Esophagus muscularis mucosa (tissue), 4 donors: ENCODE measurements at regions not wholly inside any gene's neighbourhood (a gene's known extent, or its start where the extent isn't known, plus 50 kb on each side); places are given as distances from the start of the nearest gene placed in this dataset.

Experiments
- DNase-seq: peaks from one replicate; pipeline ENCODE4 v3.0.0-alpha.2; 2017; ENCODE audit errors: extremely low spot score
- H3K27ac ChIP-seq, 4 donors: fragments of 200-600 bp; sonication (generic); replicated peaks in 1 of 4; 1 replicate in 3 of 4; 2 replicates in 1 of 4; pipeline ENCODE4 v1.5.1; 2016 to 2019; ENCODE audit warnings: mild to moderate bottlenecking in 1 of 4
- H3K27me3 ChIP-seq, 4 donors: fragments of 200-600 bp; sonication (generic); one replicate each; pipeline versions ENCODE4 v1.5.1 to v1.6.0; 2016 to 2019
- H3K36me3 ChIP-seq, 4 donors: fragments of 200-600 bp; sonication (generic); one replicate each; pipeline ENCODE4 v1.5.1; 2016 to 2019
- H3K4me1 ChIP-seq, 4 donors: fragments of 200-600 bp; sonication (generic); one replicate each; pipeline ENCODE4 v1.5.1; 2016 to 2019
- H3K4me3 ChIP-seq, 4 donors: fragments of 200-600 bp; sonication (generic); 1 replicate in 2 of 4; 2 replicates in 2 of 4; pipeline ENCODE4 v1.5.1; 2016 to 2019; ENCODE audit warnings: mild to moderate bottlenecking in 4 of 4, moderate library complexity in 1 of 4
- H3K9me3 ChIP-seq, 4 donors: fragments of 200-600 bp; sonication (generic); 1 replicate in 3 of 4; 2 replicates in 1 of 4; pipeline ENCODE4 v1.5.1; 2016 to 2019
- EP300 ChIP-seq: sonication (generic); formaldehyde crosslinking; IDR thresholded peaks from one replicate; pipeline ENCODE4 v1.6.1; 2017; ENCODE audit warnings: antibody characterized with exemption
- POLR2A ChIP-seq: fragments of 450-650 bp; IDR thresholded peaks from one replicate; pipeline ENCODE4 v1.6.1; 2017; ENCODE audit warnings: antibody characterized with exemption, moderate library complexity, mild to moderate bottlenecking, low read depth
- POLR2AphosphoS5 ChIP-seq, 2 donors: sonication (generic); formaldehyde crosslinking; IDR thresholded peaks; one replicate each; pipeline ENCODE4 v1.6.1; 2017; ENCODE audit warnings: antibody characterized with exemption in 2 of 2
- WGBS: methylation state at CpG from one replicate; pipeline ENCODE4 v1.1.5; 2018; 5-methylcytosine and 5-hydroxymethylcytosine counted together
- intact Hi-C: fragments of 100-400 bp; cut with DNase I; formaldehyde crosslinking; loops from one replicate; pipeline ENCODE4 v1.15.1; 2023
- TF ChIP-seq, protein P1 (sequence below), 3 experiments: fragments of 200-600 bp in 2 of 3; fragments of 450-650 bp in 1 of 3; sonication (generic) in 2 of 3; IDR thresholded peaks; one replicate each; pipeline ENCODE4 v1.5.1; 2017 to 2019; ENCODE audit warnings: antibody characterized with exemption in 3 of 3, mild to moderate bottlenecking in 2 of 3, moderate library complexity in 1 of 3

DNA sequence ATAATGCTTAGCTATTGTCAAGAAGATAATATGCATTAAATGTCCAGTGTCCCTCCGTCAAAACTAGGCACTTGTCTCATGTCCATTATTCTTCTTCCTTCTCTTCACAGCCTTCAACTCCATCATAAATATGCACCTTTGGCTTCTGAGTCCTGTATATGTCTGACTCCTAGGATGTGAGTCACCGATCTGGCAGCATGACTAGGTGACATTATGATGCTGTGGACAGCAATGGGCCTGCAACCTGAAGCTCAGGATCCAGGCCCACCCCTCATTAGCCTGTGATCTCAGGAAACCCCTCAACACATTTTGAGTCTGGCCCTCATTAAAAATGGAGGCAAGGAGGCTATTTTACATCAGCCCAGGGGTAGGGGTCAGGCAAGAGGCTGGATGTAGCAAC is 362.5 kb upstream of the ZMIZ1 start:
- H3K27me3 ChIP-seq, result no peaks in the 10 kb centered on the region
- no peak for DNase-seq
- intact Hi-C loops, result no loop called here

DNA sequence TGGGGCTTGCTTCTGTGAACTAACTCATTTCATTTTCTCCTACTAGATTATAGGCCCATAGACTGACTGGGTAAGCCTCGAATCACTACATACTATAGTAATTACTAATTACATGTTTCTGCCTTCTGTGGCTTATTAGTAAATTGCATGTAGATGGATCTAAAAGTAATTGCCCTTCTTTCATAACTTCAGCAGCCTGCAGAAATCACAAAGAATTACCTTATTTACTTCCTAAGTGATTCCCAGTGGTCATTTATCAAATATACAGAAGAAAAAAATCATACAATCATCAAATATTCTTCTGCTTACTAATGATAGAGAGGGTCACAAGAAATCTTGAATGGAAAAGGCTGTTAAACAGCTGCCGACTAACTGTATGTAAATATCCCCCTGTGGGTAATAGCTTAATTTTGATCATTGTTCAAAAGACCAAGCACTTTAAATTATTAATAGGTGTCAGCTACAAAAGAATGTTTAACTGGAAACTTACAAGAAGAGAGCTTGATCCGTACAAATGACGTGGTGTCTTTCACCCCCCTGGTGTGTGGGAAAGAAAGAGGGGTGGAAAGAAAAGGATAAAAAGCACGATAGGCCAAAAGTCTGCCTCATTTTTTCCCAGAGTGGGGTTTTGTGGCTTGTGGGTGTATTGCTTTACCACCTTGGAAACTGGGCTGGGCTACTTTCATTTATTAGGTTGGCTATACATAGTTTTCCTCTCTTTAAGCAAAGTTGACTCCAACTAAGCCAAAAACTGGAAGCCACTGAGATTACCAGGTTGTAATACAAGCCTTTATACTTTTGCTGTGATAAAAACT is 361.8 kb upstream of the ZMIZ1 start:
- 63% methylated on average over 5 of the region's 5 CpGs for WGBS
- H3K36me3 ChIP-seq, result no peaks in the 10 kb centered on the region
- intact Hi-C loops, result no loop called here
- no peak overlapping the region for H3K27ac ChIP-seq
- TF ChIP-seq POLR2AphosphoS5 (IDR thresholded peaks at IDR 0.05), result no peak
- no peak for TF ChIP-seq POLR2A
- no peak for TF ChIP-seq EP300
- TF ChIP-seq, protein P1, sequence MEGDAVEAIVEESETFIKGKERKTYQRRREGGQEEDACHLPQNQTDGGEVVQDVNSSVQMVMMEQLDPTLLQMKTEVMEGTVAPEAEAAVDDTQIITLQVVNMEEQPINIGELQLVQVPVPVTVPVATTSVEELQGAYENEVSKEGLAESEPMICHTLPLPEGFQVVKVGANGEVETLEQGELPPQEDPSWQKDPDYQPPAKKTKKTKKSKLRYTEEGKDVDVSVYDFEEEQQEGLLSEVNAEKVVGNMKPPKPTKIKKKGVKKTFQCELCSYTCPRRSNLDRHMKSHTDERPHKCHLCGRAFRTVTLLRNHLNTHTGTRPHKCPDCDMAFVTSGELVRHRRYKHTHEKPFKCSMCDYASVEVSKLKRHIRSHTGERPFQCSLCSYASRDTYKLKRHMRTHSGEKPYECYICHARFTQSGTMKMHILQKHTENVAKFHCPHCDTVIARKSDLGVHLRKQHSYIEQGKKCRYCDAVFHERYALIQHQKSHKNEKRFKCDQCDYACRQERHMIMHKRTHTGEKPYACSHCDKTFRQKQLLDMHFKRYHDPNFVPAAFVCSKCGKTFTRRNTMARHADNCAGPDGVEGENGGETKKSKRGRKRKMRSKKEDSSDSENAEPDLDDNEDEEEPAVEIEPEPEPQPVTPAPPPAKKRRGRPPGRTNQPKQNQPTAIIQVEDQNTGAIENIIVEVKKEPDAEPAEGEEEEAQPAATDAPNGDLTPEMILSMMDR (IDR thresholded peaks at IDR 0.05), result no peak
- H3K4me1 ChIP-seq, result peaks cover 0 to 14% (median 6%) of the 10 kb centered on the region in 4 donors
- no peaks in the 10 kb centered on the region for H3K9me3 ChIP-seq
- no peak for DNase-seq
- H3K4me3 ChIP-seq, result no peak overlapping the region
- H3K27me3 ChIP-seq, result no peaks in the 10 kb centered on the region

More for the DNA sequence above, 362.5 kb upstream of the ZMIZ1 start:
- Histone ChIP-seq H3K4me3 (no peak overlapping the region), H3K27ac (no peak overlapping the region), H3K9me3 (no peaks in the 10 kb centered on the region), H3K4me1 (peaks cover 0 to 14% (median 8%) of the 10 kb centered on the region in 4 donors), H3K36me3 (no peaks in the 10 kb centered on the region)
- no peak for TF ChIP-seq POLR2A
- 90% methylated on average over 2 of the region's 2 CpGs for WGBS

DNA sequence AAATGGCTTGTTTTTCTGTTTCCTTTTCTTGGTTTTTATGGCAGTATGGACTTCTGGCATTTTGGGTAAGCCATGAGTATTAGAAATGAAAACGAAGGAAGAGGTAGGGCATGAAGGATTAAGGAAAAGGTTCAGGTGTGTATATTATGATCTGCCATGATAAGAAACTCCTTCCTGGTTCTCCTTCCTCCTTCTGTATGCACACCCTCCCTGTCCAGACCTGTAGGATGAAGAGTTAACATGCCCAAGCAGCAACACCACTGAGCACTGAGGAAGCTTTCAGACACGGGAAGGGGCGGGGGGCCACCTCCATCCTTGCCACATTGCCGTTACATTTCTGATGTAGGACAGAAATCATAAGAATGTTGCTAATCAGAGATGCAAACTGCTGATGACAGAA is 361.0 kb upstream of the ZMIZ1 start:
- 78% methylated on average over 4 of the region's 4 CpGs for WGBS
- H3K4me3 ChIP-seq, result no peak overlapping the region
- H3K9me3 ChIP-seq, result no peaks in the 10 kb centered on the region
- no peaks in the 10 kb centered on the region for H3K27me3 ChIP-seq
- TF ChIP-seq EP300 (no peak), POLR2AphosphoS5 (IDR thresholded peaks at IDR 0.05) (no peak), POLR2A (no peak)
- TF ChIP-seq, protein P1 (IDR thresholded peaks at IDR 0.05), result no peak
- no peak overlapping the region for H3K27ac ChIP-seq
- no peak for DNase-seq
- no peaks in the 10 kb centered on the region for H3K36me3 ChIP-seq
- peaks cover 0 to 14% (median 6%) of the 10 kb centered on the region in 4 donors for H3K4me1 ChIP-seq
- intact Hi-C loops, result no loop called here

DNA sequence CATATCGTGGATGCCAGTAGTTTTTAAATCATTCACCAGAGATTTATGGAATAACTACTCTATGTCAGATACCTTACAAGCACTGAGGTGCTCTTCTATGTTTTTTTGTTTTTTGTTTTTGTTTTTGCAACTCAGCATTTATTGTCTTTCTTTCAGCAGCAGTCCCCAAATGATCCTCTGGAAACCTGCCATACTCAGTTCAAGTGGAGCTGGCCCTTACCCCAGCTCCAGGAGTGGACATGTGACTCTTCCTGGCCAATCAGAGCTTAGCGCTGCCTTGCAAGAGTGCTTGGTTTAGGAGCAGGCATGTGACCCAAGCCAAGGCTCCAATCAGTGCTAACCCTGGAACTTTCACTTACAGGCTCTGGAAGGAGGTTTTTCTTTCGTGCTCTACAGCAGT is 356.6 kb upstream of the ZMIZ1 start:
- Histone ChIP-seq H3K27me3 (no peaks in the 10 kb centered on the region), H3K36me3 (no peaks in the 10 kb centered on the region), H3K27ac (no peak overlapping the region), H3K9me3 (no peaks in the 10 kb centered on the region), H3K4me3 (no peak overlapping the region), H3K4me1 (peaks cover 3 to 5% (median 4%) of the 10 kb centered on the region in 4 donors)
- DNase-seq, result no peak
- intact Hi-C loops, result no loop called here
- WGBS, result 87% methylated on average over 3 of the region's 3 CpGs
- no peak for TF ChIP-seq POLR2AphosphoS5 (IDR thresholded peaks at IDR 0.05)
- TF ChIP-seq, protein P1 (IDR thresholded peaks at IDR 0.05), result no peak
- TF ChIP-seq EP300, result no peak
- TF ChIP-seq POLR2A, result no peak

DNA sequence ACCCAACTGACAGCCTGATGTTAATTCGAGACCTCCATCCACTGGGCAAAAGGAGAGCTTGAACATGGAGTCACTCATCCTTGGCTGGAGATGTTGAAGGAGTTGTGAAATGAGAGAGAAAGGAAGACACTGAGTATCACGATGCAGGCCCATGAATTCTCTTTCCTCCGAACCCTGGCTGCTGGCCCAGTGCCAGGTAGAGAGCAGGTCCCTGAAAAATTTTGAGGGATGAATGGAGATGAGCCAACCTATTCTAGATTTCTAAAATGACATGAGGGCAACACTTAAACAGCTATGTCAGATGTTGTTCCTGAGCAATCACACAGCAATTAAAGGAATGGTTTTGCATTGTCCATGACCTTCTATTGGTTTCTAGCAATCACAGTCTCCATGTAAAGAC is 355.1 kb upstream of the ZMIZ1 start:
- H3K4me1 ChIP-seq, result peaks cover 7 to 21% (median 19%) of the 10 kb centered on the region in 4 donors
- no peaks in the 10 kb centered on the region for H3K27me3 ChIP-seq
- DNase-seq, result no peak
- H3K4me3 ChIP-seq, result no peak overlapping the region
- H3K27ac ChIP-seq, result no peak overlapping the region
- TF ChIP-seq POLR2AphosphoS5 (IDR thresholded peaks at IDR 0.05) (no peak), POLR2A (no peak), EP300 (no peak)
- TF ChIP-seq, protein P1 (IDR thresholded peaks at IDR 0.05), result no peak
- no peaks in the 10 kb centered on the region for H3K36me3 ChIP-seq
- WGBS, result 95% methylated on average over 3 of the region's 3 CpGs
- H3K9me3 ChIP-seq, result no peaks in the 10 kb centered on the region
- intact Hi-C loops, result no loop called here
